Osteoblast (primary cell): ENCODE measurements at regions not wholly inside any gene's neighbourhood (a gene's known extent, or its start where the extent isn't known, plus 50 kb on each side); places are given as distances from the start of the nearest gene placed in this dataset.
A peak's percentile ranks its signal among the peaks of the same experiment; 100 is the strongest.

Experiments
- DNase-seq: peaks from one replicate; pipeline ENCODE4 v3.0.0; 2011; ENCODE audit warnings: low spot score, mixed read lengths; ENCODE audit not compliant: insufficient read length; ENCODE audit errors: missing footprints
- H2AFZ ChIP-seq: 2 replicates; pipeline ENCODE4 v1.6.0; 2011; ENCODE audit warnings: mild to moderate bottlenecking, low read length
- H3K27ac ChIP-seq: 2 replicates; pipeline ENCODE4 v1.5.1; 2011; ENCODE audit warnings: mild to moderate bottlenecking, low read depth, low read length, moderate library complexity
- H3K27me3 ChIP-seq: 2 replicates; pipeline ENCODE4 v1.6.0; 2012; ENCODE audit warnings: mild to moderate bottlenecking, control low read depth, inconsistent platforms, low read length, moderate library complexity; ENCODE audit not compliant: insufficient read depth
- H3K36me3 ChIP-seq: 2 replicates; pipeline ENCODE4 v1.5.1; 2011; ENCODE audit warnings: mild to moderate bottlenecking, low read length, control low read depth, moderate library complexity; ENCODE audit not compliant: insufficient read depth
- H3K4me1 ChIP-seq: 2 replicates; pipeline ENCODE4 v1.5.1; 2011; ENCODE audit warnings: mild to moderate bottlenecking, low read length, control low read depth, moderate library complexity; ENCODE audit not compliant: insufficient read depth
- H3K4me2 ChIP-seq: 2 replicates; pipeline ENCODE4 v1.6.0; 2011; ENCODE audit warnings: mild to moderate bottlenecking, low read length; ENCODE audit not compliant: insufficient read depth
- H3K4me3 ChIP-seq: fragments of 200-600 bp; sonication (generic); 3 replicates; pipeline ENCODE4 v1.5.1; 2012; ENCODE audit warnings: mild to moderate bottlenecking, low read length, inconsistent platforms; ENCODE audit not compliant: insufficient read depth
- H3K79me2 ChIP-seq: 2 replicates; pipeline ENCODE4 v1.6.0; 2012; ENCODE audit warnings: mild to moderate bottlenecking, low read length, control low read depth, inconsistent platforms; ENCODE audit not compliant: insufficient read depth
- H3K9me3 ChIP-seq: 2 replicates; pipeline ENCODE4 v1.5.1; 2011; ENCODE audit warnings: low read depth, low read length, control low read depth
- H4K20me1 ChIP-seq: 2 replicates; pipeline ENCODE4 v1.6.0; 2012; ENCODE audit warnings: mild to moderate bottlenecking, low read length, control low read depth; ENCODE audit not compliant: insufficient read depth
- CTCF ChIP-seq: IDR thresholded peaks from 2 replicates; pipeline ENCODE4 v1.5.1; 2011; ENCODE audit warnings: mild to moderate bottlenecking, low read depth, low read length, moderate library complexity; ENCODE audit errors: extremely low read depth

GRCh38 chr10:60575105-60575504, 185.4 kb upstream of the ANK3 start:
- no peak overlapping the region for H3K4me3 ChIP-seq
- DNase-seq = no peak

GRCh38 chr10:60574388-60574787, 184.7 kb upstream of the ANK3 start:
- Histone ChIP-seq H3K4me3 (no peak overlapping the region), H3K27ac (no peak overlapping the region), H3K9me3 (no peaks in the 10 kb centered on the region), H2AFZ (no peak overlapping the region), H3K4me2 (no peak overlapping the region), H4K20me1 (no peaks in the 10 kb centered on the region), H3K4me1 (peaks cover 6% of the 10 kb centered on the region), H3K27me3 (no peaks in the 10 kb centered on the region), H3K36me3 (no peaks in the 10 kb centered on the region), H3K79me2 (no peaks in the 10 kb centered on the region)
- no peak for DNase-seq
- no peak for TF ChIP-seq CTCF

More at GRCh38 chr10:60575105-60575504, 185.4 kb upstream of the ANK3 start:
- Histone ChIP-seq H2AFZ (no peak overlapping the region), H3K4me2 (no peak overlapping the region), H4K20me1 (no peaks in the 10 kb centered on the region), H3K27me3 (no peaks in the 10 kb centered on the region), H3K36me3 (no peaks in the 10 kb centered on the region), H3K9me3 (no peaks in the 10 kb centered on the region), H3K4me1 (peaks cover 6% of the 10 kb centered on the region), H3K27ac (no peak overlapping the region), H3K79me2 (no peaks in the 10 kb centered on the region)
- TF ChIP-seq CTCF = no peak

GRCh38 chr10:60573336-60573735, 183.7 kb upstream of the ANK3 start:
- DNase-seq = peak; percentile 8
- H3K4me3 ChIP-seq = no peak overlapping the region
- no peak overlapping the region for H3K27ac ChIP-seq
- H3K4me1 ChIP-seq = peaks cover 6% of the 10 kb centered on the region
- H3K79me2 ChIP-seq = no peaks in the 10 kb centered on the region
- no peak overlapping the region for H2AFZ ChIP-seq
- no peaks in the 10 kb centered on the region for H3K9me3 ChIP-seq
- TF ChIP-seq CTCF = no peak
- peak overlapping the region; percentile 95 for H3K4me2 ChIP-seq
- no peaks in the 10 kb centered on the region for H4K20me1 ChIP-seq
- no peaks in the 10 kb centered on the region for H3K36me3 ChIP-seq
- no peaks in the 10 kb centered on the region for H3K27me3 ChIP-seq

GRCh38 chr10:60572511-60573194, 183.0 kb upstream of the ANK3 start:
- Histone ChIP-seq H3K27me3 (no peaks in the 10 kb centered on the region), H3K36me3 (no peaks in the 10 kb centered on the region), H3K9me3 (no peaks in the 10 kb centered on the region), H3K27ac (peak overlapping the region; percentile 10), H3K4me2 (peak overlapping the region; percentile 95), H3K4me3 (peak overlapping the region; percentile 73), H3K79me2 (no peaks in the 10 kb centered on the region), H2AFZ (peak overlapping the region; percentile 94), H4K20me1 (no peaks in the 10 kb centered on the region), H3K4me1 (peaks cover 6% of the 10 kb centered on the region)
- peak; percentile 75 for DNase-seq
- no peak for TF ChIP-seq CTCF
